Medulla oblongata (tissue), 1 donor: ENCODE measurements at regions not wholly inside any gene's neighbourhood (a gene's known extent, or its start where the extent isn't known, plus 50 kb on each side); places are given as distances from the start of the nearest gene placed in this dataset.

Source experiments
- DNase-seq: peaks from one replicate; pipeline ENCODE4 v3.0.0-alpha.2; 2015; ENCODE audit errors: extremely low spot score

- DNase-seq = no peak
These were observed 54.3 kb downstream of the TMEM215 start for GRCh38 chr9:32837551-32838058.

DNA sequence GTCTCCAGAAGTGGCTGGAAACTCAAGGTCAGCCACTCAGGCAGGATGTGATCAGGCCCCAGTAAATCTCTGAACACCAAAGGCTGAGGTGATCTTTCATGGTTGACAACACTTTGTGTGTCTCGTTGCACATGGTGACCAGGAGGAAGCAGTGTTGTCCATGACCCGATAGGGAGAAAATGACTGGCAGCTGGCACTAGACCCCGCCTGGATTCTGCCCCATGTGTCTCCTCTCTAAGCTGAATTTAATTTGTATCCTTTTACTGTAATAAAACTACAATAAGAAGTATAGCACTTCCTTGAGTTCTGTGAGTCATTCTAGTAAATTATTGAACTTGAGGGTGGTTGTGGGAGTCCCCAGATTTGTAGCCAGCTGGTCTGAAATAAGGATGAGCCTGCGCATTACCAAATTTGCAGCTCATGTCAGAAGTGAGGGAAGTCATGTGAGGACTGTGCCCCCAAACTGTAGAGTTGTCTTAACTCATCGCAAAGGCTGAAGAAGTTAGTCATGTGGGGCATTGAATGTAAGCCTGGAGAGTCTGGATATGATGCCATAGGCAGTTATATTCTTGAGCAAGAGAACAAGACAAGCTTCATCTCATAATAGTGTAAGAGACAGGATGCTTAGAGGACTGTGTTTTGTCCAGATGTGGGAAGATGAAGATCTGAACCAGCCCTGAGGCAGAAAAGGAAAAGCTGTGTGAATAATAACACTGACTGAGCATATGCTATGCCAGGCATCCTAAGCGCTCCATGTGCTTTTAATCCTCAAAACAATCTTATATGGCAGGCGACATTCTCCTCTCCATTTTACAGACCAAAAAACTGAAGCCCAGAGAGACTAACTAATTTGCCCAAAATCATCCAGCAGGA lies 55.9 kb downstream of the TMEM215 start:
- no peak for DNase-seq

- DNase-seq = no peak
These were observed 58.0 kb downstream of the TMEM215 start for GRCh38 chr9:32841314-32841713.

GRCh38 chr9:32843295-32843694 lies 60.0 kb downstream of the TMEM215 start:
- DNase-seq = no peak

- DNase-seq = no peak
These were observed 60.9 kb downstream of the TMEM215 start for GRCh38 chr9:32844259-32844658.

- no peak for DNase-seq
These were observed 70.9 kb downstream of the TMEM215 start for GRCh38 chr9:32854271-32854670.

GRCh38 chr9:32855752-32856151 lies 72.4 kb downstream of the TMEM215 start:
- DNase-seq = no peak

GRCh38 chr9:32863291-32863690 lies 80.0 kb downstream of the TMEM215 start:
- no peak for DNase-seq

DNA sequence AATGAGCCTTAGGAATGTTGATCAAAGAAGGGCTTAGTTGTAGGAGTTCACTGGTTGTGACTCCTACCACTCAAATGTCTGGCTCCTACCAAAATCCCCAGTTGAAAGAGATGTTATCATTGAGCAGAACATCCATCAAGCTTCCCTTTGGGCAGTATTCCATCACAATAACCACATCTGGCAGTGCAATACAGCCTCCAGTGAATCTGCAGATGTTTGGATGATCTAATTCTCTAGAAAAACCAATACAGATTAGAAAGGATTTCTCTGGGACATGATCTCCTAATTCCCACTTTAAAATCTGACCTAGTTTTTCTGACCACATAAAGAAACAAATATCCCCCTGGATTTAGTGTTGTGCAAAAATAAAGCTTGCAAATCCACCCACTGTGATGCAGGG lies 81.6 kb downstream of the TMEM215 start:
- DNase-seq = no peak

DNA sequence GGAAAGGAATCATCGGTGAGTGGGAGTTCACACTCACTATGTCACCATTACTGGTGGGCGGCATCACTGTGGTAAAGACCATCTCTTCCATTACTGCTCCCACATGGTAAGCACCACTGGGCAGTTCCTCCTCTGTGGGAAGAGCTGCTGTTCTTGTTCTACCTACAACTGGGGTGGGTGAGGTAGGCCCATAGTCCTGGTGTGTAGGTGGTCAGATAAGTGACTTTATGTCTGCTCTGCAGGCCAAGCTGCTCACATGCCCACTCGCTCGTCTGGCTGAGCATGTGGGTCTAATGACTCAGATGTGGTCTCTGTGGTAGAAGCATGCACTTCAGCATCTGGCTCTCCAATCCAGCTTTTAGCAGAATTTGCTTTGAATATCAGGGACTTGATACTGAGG lies 82.9 kb downstream of the TMEM215 start:
- DNase-seq = no peak

- DNase-seq = no peak
These were observed 83.7 kb downstream of the TMEM215 start for GRCh38 chr9:32867026-32867425.

- DNase-seq = no peak
These were observed 84.4 kb downstream of the TMEM215 start for GRCh38 chr9:32867601-32868204.

DNA sequence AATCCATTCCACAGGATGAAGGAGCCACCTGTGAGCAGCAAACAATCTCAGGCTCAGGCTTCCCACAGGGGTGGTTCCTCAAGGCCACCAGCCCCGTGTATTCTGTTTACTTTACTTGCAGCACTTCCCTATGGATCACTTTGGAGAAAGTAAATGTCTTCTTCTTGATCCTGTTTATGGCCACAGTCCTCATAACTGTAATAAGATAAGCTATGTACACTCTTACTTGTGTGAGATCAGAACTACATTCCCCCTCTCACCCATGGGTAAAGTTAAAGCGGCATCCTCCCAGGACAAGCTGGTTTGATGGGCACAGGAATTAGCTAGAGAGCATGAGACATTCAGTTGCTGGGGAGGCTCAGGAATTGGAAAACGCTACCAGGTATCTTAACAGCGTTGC lies 86.1 kb downstream of the TMEM215 start:
- no peak for DNase-seq

- no peak for DNase-seq
These were observed 89.8 kb downstream of the TMEM215 start for GRCh38 chr9:32873131-32873530.

GRCh38 chr9:32873553-32873952 lies 90.2 kb downstream of the TMEM215 start:
- DNase-seq = no peak

DNA sequence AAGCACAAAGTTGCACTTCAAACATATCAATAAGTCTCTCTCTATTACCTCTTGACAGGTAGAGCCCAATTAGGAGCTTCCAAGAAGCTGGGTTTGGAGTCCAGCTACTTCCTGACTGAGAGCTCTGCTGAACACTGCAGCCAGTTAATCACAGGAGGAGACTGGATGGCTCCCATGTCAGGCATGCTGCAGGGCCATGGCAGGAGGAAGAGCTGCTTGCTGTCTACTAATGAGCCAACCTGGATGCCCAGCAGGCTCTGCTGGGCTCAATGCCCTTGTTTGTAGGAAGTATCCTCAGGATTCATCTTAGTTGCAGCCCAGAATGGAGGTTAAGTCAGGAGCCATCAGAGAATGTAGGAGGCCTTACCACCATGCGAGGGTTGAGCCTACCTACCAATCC lies 91.9 kb downstream of the TMEM215 start:
- DNase-seq = no peak

DNA sequence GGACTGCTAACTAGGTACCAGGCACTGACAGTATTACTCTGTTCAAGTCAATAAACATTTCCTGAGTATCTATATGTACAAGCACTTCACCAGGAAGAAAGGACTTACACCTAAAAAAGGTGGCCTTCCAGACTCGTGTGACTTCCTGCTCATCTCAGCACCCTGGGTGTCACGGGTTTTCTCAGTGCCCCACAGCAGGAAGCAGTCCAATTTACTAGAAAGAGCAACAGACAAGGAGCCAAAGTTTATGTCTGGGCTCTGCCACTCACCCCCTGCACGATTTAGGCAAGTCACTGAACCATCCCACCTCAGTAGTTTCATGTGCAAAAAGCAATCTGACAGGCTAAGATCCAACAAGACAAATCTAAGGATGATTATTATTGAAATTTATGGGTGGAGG lies 92.4 kb downstream of the TMEM215 start:
- DNase-seq = no peak

DNA sequence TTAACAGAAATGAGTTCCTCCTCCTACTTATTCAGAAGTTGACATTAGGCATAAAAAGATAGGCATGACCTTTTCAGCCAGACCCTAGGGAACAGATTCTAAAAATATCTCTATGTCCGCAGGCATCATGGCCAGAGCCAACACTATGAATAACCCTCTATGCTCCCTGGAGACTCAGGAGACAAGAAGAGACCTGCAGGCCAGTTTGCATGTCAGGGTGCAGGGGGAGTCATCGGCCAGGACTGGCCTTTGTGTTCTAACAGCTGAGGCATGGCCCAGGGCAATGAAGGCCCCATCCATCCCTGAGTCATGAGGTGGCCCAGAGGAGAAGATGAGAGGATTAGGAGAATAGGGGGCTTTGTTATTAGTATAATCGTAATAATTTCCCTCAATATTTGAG lies 93.8 kb downstream of the TMEM215 start:
- DNase-seq = no peak

DNA sequence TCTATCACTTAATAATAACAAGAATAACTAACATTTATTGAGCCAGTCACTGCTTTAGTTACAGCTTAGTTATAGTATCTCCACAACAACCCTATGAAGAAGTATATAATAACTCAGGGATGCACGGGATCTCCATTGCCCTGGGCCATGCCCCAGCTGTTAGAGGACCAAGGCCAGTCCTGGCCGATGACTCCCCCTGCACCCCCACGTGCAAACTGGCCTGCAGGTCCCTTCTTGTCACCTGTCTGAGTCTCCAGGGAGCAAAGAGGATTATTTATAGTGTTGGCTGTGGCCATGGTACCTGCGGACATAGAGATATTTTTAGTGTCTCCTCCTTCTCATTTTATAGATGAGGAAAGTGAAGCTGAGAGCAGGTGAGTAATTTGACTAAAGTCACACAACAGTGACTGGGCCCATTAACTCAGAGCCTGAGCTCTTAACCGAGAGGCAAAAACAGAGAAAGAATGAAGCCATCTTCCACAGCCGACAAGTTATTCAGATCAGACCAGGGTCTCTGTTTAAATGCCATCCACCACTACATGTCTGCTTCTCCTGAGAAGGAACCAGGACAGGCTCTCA lies 94.4 kb downstream of the TMEM215 start:
- no peak for DNase-seq

- DNase-seq = no peak
These were observed 96.0 kb downstream of the TMEM215 start for GRCh38 chr9:32879335-32879734.

- peak; percentile 38 for DNase-seq
These were observed 98.6 kb downstream of the TMEM215 start for GRCh38 chr9:32881948-32882347.

- no peak for DNase-seq
These were observed 99.4 kb downstream of the TMEM215 start for GRCh38 chr9:32882705-32883104.

- no peak for DNase-seq
These were observed 101.1 kb downstream of the TMEM215 start for GRCh38 chr9:32884482-32884881.
